GM21576 (cell line): ENCODE measurements at regions not wholly inside any gene's neighbourhood (a gene's known extent, or its start where the extent isn't known, plus 50 kb on each side); places are given as distances from the start of the nearest gene placed in this dataset.
"Not testable (repeated sequence)": the region's sequence is repeated elsewhere in the genome, so short reads cannot be mapped to it uniquely, and the experiment has no call there.

Source experiments
- ATAC-seq: cut with Tn5 transposase; IDR thresholded peaks from one replicate; pipeline ENCODE4 v1.9.1; 2021; ENCODE audit warnings: mild to moderate bottlenecking, moderate library complexity; ENCODE audit not compliant: unreplicated experiment

- no peak for ATAC-seq
Observed at GRCh38 chr5:54885636-54886035, 99.8 kb downstream of the ESM1 start.

- ATAC-seq: no peak
Observed at GRCh38 chr5:54884195-54884536, 101.2 kb downstream of the ESM1 start.

DNA sequence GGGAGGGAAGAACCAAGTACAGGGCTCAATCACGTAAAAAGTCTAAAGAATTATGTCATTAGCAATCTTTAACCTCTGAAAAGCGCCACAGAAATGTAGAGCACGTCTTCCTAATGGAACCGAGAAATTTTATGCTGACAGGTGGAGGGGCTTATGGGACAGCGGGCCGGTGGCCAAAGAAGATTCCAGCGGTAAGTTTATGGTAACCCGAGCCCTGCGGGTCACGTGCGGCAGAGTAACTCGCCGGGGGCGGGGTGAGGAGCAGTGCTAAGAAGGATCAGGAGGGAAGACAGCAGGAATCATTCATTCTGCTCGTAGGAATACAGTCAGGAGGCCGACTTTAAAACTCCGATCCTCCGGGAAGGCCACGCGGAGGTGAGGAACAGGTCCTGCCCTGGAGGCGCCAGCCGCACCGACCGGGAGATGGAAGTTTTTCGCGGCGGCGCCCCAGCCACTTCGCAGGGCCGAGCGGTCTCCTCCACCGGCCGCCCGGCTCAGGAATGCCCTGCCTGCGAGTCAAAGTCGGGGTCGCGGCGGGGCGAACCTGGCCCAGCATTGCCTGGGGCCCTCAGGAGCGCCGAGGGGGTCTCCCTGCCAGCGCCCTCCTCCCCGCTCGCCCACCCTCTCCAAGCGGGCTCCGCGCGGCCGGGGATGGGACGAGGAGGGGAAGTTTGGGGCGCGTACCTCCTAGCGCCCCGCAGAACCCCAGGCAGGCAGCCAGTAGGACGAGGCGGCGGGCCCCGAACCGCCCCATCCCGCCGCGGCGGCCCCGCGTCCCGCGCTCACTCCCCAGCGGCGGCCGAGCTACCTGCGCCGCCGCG, 101.8 kb downstream of the ESM1 start:
- ATAC-seq: no peak

DNA sequence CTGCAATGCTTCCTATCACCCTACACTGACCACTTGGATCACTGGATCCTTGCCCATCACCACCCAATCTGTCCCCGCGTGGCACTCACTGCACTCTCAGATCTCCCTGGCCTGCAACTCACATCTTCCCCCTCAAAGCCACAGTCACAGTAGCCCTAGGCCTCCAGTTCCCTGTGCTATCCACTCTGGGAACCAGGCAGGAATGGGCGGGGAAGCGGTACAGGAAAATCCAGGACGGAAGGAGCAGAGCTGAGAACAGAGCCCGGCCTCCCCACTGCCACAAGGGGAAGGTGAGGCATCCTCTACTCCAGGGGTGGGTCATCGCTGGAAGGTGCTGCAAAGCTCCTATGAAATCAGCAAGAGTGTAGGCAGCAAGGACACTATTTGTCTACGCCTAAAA, 102.6 kb downstream of the ESM1 start:
- ATAC-seq: no peak

GRCh38 chr5:54882101-54882500, 103.3 kb downstream of the ESM1 start:
- ATAC-seq: no peak

DNA sequence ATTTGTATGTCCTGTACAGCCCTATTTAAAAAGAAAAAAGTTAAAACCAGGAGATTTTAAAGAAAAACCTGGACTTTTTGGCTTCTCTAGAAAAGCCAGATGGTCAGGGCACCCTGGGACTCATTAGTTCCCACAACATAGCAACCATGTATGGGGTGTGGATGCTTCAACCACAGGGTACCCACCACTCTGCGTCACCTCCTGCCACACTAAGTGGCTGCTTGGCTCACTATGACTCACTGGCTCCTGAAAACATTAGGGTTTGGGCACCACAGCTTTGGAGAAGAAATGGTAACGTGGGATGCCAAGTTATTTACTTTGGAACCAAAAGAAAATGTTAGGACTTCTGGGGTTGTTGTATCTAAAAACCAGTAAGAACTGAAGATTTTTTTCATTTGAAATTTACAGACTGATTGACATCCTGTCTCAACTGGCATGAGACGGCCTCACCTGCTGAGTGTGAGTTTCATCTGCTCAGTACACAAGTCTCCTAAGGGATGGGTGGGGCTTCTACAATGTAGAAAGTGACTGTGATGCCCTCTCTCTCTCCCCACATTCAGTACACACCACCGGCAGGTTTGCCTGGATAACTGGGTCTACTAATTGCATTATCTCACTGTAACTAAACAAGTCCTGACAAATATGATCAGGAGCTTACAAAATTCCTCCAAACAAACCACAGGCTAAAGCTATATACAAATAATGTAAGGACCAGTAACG, 103.9 kb downstream of the ESM1 start:
- no peak for ATAC-seq

DNA sequence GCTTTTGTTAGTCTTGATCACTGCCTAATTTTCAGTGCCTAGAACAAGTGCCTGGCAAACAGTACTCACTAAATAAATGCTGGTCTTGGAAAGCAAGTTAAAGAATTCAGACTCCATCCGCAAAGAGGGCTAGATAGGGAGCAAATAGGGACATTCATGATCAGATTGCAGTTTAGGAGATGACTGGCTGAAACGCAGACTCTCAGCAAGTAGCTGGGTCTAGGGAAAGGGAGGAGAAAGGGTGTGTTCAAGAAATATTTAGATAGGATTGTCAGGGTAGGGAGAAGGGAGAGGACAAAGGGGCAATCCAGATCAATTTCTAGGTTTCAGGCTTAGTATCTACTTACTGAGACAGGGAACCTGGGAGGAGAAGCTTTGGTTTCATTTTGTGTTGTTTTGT, 108.4 kb downstream of the ESM1 start:
- ATAC-seq: no peak

DNA sequence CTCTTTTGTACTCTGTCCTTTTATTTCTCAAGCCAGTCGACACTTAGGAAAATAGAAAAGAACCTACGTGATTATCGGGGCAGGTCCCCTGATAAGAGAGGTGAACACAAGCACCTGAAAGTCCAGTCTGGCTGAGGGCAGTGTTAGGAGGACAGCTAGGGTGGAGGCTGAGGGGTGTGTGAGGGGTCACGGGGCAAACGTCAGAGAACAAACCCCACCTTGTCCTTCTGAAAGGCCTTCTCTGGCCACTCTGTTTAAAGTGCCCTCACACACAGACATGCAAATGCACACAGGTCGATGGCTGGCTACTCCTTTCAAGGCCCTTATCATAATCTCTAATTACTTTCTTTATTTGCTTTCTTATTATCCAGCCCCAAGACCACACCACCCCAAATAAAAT, 108.8 kb downstream of the ESM1 start:
- ATAC-seq: no peak

- no peak for ATAC-seq
Observed at GRCh38 chr5:54874337-54875021, 110.9 kb downstream of the ESM1 start.

DNA sequence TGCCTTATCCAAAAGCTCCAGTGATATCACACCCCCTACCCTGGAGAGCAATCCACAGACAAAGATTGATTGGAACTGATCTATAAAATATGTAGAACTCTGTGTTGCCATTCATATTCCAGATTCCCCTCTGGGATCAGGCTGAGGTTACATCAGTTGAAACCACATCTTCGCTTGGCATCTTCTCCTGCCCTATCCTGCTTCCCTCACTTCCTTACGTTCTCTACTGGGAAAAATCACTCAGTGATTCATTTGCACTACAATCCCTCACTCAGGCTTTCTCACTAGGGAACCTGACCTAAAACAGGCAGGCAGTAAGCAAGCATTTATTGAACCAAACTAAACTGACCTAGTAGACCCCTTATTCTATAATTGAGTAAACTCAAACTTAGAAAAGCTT, 111.7 kb downstream of the ESM1 start:
- no peak for ATAC-seq

DNA sequence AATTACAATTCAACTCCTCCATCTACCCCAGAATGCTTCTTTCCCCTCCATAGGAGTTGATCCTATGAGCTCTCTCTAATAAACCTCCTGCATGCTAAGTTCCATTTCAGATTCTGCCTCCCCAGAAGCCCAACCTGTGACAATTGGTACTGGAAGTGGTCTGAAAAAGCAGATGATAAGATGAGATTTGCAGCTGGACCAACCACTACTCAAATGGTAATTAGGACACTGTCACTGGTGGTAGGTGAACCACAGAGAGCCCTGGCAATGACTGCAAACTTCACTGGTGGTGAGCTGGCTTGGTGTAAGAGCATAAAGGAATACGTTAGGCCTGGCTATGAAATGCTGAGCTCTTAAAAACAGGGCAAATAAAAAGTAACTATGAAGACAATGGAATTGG, 112.6 kb downstream of the ESM1 start:
- no peak for ATAC-seq

DNA sequence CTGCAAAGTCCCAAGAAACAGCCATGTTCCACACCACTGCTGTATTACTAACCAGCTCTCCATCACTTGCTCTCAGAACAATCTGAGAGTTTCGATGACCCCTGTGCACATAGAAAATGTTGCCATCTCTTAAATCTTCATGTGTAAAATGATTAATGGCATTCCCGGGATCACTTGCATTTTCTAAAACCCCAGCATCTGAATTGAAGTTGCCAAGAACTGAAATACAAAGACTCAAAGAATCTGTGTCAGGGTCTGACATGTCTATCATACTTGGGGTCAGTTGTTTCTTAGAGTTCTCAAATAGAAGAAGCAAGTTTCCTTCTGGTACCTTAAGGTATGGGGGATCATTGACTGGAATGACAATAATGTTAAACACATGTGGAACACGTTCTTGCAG, 115.1 kb downstream of the ESM1 start:
- no peak for ATAC-seq

GRCh38 chr5:54869691-54870090, 115.7 kb downstream of the ESM1 start:
- no peak for ATAC-seq

GRCh38 chr5:54868511-54869483, 116.6 kb downstream of the ESM1 start:
- ATAC-seq: no peak

- no peak for ATAC-seq
Observed at GRCh38 chr5:54867310-54867944, 118.0 kb downstream of the ESM1 start.

DNA sequence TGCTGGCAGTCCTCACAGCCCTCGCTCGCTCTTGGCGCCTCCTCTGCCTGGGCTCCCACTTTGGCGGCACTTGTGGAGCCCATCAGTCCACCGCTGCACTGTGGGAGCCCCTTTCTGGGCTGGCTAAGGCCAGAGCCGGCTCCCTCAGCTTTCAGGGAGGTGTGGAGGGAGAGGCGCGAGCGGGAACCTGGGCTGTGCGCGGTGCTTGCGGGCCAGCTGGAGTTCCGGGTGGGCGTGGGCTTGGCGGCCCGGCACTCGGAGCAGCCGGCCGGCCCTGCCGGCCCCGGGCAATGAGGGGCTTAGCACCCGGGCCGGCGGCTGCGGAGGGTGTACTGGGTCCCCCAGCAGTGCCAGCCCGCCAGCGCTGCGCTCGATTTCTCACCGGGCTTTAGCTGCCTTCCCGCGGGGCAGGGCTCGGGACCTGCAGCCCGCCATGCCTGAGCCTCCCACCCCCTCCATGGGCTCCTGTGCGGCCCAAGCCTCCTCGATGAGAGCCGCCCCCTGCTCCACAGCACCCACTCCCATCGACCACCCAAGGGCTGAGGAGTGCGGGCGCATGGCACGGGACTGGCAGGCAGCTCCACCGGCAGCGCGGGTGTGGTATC, 120.4 kb downstream of the ESM1 start:
- ATAC-seq: not testable (repeated sequence)

DNA sequence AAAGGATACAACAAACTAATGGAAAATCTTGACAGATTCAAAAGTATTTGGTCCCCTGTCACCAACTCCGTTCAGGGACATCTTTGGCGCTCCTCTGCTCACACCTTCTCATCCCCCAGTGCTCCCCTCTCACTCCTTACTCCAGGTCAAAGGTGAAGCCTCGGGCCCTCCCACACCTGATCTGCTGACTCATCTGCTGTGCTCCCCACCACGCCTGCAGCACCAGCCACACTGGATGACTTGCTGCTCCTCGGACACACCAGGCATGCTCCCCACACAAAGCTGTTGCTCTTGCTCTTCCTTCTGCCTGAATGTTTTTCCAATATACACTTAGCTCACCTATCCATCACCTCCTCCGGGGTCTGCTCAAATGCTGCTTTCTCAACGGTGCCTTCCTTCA, 123.4 kb downstream of the ESM1 start:
- no peak for ATAC-seq

GRCh38 chr5:54861212-54861894, 124.0 kb downstream of the ESM1 start:
- no peak for ATAC-seq

DNA sequence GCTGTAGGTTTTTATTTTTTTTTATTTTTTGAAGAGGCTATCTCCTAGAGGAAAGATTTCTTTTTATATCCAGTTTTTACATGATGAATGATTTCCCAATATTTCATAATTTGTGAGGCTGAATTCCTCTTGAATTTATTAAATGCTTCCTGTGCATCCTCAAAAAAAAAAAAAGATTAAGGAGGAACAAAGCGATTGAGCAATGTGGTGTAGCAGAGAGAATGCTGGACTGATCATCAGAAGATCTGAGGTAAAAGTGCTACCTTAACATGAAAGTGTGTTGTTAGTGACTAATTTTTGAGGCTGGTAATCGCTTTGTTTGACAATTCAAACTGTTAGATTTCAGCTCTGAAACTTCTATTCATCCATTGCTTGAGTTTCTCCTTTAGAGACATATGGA, 125.1 kb downstream of the ESM1 start:
- ATAC-seq: no peak
